Spleen (tissue), 11 donors: ENCODE measurements at regions not wholly inside any gene's neighbourhood (a gene's known extent, or its start where the extent isn't known, plus 50 kb on each side); places are given as distances from the start of the nearest gene placed in this dataset.

Source experiments
- DNase-seq: peaks from one replicate; pipeline ENCODE4 v3.0.0-alpha.2; 2020
- H3K27ac ChIP-seq, 8 donors: fragments of 200-600 bp; sonication (generic) in 7 of 8; 1 replicate in 4 of 8; 2 replicates in 4 of 8; pipeline versions ENCODE4 v1.5.0 to v1.8.0; 2016 to 2021; ENCODE audit warnings: inconsistent platforms in 4 of 8, mild to moderate bottlenecking in 4 of 8, moderate library complexity in 1 of 8
- H3K27me3 ChIP-seq, 7 donors: fragments of 200-600 bp; sonication (generic) in 6 of 7; replicated peaks in 1 of 7; 1 replicate in 4 of 7; 2 replicates in 3 of 7; pipeline versions ENCODE4 v1.5.0 to v1.8.0; 2016 to 2021; ENCODE audit warnings: inconsistent platforms in 3 of 7, mild to moderate bottlenecking in 1 of 7
- H3K36me3 ChIP-seq, 6 donors: fragments of 200-600 bp; sonication (generic) in 5 of 6; 1 replicate in 4 of 6; 2 replicates in 2 of 6; pipeline versions ENCODE4 v1.5.0 to v1.8.0; 2016 to 2021; ENCODE audit warnings: inconsistent platforms in 2 of 6
- H3K4me1 ChIP-seq, 6 donors: fragments of 200-600 bp; sonication (generic) in 5 of 6; 1 replicate in 3 of 6; 2 replicates in 3 of 6; pipeline versions ENCODE4 v1.5.0 to v1.8.0; 2016 to 2021; ENCODE audit warnings: inconsistent platforms in 3 of 6
- H3K4me3 ChIP-seq, 8 donors: fragments of 200-600 bp; sonication (generic) in 7 of 8; 1 replicate in 4 of 8; 2 replicates in 4 of 8; pipeline versions ENCODE4 v1.5.0 to v1.8.0; 2016 to 2021; ENCODE audit warnings: inconsistent platforms in 4 of 8, mild to moderate bottlenecking in 4 of 8, moderate library complexity in 2 of 8
- H3K9me3 ChIP-seq, 8 donors: fragments of 200-600 bp; sonication (generic) in 7 of 8; 1 replicate in 4 of 8; 2 replicates in 4 of 8; pipeline versions ENCODE4 v1.5.0 to v1.8.0; 2016 to 2021; ENCODE audit warnings: inconsistent platforms in 4 of 8
- CTCF ChIP-seq, 11 experiments: fragments of 200-600 bp in 7 of 11; fragments of 450-650 bp in 4 of 11; sonication (generic) in 4 of 11; IDR thresholded peaks in 8 of 11; conservative IDR thresholded peaks in 3 of 11; 1 replicate in 7 of 11; 2 replicates in 4 of 11; pipeline versions ENCODE4 v1.4.0 to v1.8.0; 2016 to 2021; ENCODE audit warnings: antibody characterized with exemption in 11 of 11, inconsistent platforms in 4 of 11, mild to moderate bottlenecking in 1 of 11
- POLR2A ChIP-seq, 3 donors: fragments of 450-650 bp; IDR thresholded peaks; one replicate each; pipeline ENCODE4 v1.5.1; 2017; ENCODE audit warnings: antibody characterized with exemption in 3 of 3, mild to moderate bottlenecking in 1 of 3
- POLR2AphosphoS5 ChIP-seq, 3 donors: sonication (generic); formaldehyde crosslinking; IDR thresholded peaks; one replicate each; pipeline ENCODE4 v1.5.1; 2017; ENCODE audit warnings: antibody characterized with exemption in 3 of 3
- WGBS, 5 donors: extraction: QIAGEN DNeasy Blood & Tissue Kit in 3 of 5; methylation state at CpG; one replicate each; pipeline versions ENCODE4 v1.1.5 to v1.1.7; 2013 to 2018; 5-methylcytosine and 5-hydroxymethylcytosine counted together
- intact Hi-C: fragments of 100-400 bp; cut with DNase I; formaldehyde crosslinking; loops from one replicate; pipeline ENCODE4 v1.15.0; 2023; ENCODE audit warnings: low total_unique reads
- donor health status: healthy with polysubstance abuse.
- donor health status: DM: no; HTN: no; CAD: no; lungs with moderate emphysema.
- donor health status: DM: no; HTN: no; CAD: no.
- donor health status: Bipolar disorder and iron deficiency.
- donor health status: healthy.
- donor health status: DM: no; HTN: no; CAD: no.
- donor health status: DM: yes; HTN: yes; CAD: no.

- intact Hi-C loops, result no loop called here
- Histone ChIP-seq H3K27me3 (no peaks in the 10 kb centered on the region), H3K36me3 (no peaks in the 10 kb centered on the region), H3K4me1 (no peaks in the 10 kb centered on the region), H3K9me3 (peaks cover 0 to 4% (median 0%) of the 10 kb centered on the region in 8 donors), H3K4me3 (no peak overlapping the region), H3K27ac (no peak overlapping the region)
- no peak for TF ChIP-seq CTCF (IDR thresholded peaks at IDR 0.05 in 8 of 11, conservative IDR thresholded peaks at IDR 0.05 in 3 of 11)
- TF ChIP-seq POLR2A (IDR thresholded peaks at IDR 0.05), result no peak
- no peak for TF ChIP-seq POLR2AphosphoS5 (IDR thresholded peaks at IDR 0.05)
- 62 to 85% (median 75%) methylated on average over 2 of the region's 2 CpGs for WGBS, 5 donors
- DNase-seq, result no peak
These were observed 451.0 kb downstream of the MEIS1 start for GRCh38 chr2:66885775-66886383.

- no peak overlapping the region for H3K27ac ChIP-seq
- H3K36me3 ChIP-seq, result no peaks in the 10 kb centered on the region
- no peaks in the 10 kb centered on the region for H3K27me3 ChIP-seq
- H3K4me1 ChIP-seq, result no peaks in the 10 kb centered on the region
- H3K9me3 ChIP-seq, result peaks cover 0 to 4% (median 0%) of the 10 kb centered on the region in 8 donors
- intact Hi-C loops, result no loop called here
- WGBS, 5 donors, result 81 to 98% (median 89%) methylated on average over 1 of the region's 1 CpG
- TF ChIP-seq POLR2A (IDR thresholded peaks at IDR 0.05) (no peak), CTCF (IDR thresholded peaks at IDR 0.05 in 8 of 11, conservative IDR thresholded peaks at IDR 0.05 in 3 of 11) (no peak), POLR2AphosphoS5 (IDR thresholded peaks at IDR 0.05) (no peak)
- no peak for DNase-seq
- no peak overlapping the region for H3K4me3 ChIP-seq
These were observed 453.3 kb downstream of the MEIS1 start for GRCh38 chr2:66888246-66888645.

- no peaks in the 10 kb centered on the region for H3K4me1 ChIP-seq
- no peaks in the 10 kb centered on the region for H3K27me3 ChIP-seq
- no peak for DNase-seq
- H3K9me3 ChIP-seq, result peaks cover 0 to 2% (median 0%) of the 10 kb centered on the region in 8 donors
- no peak overlapping the region for H3K4me3 ChIP-seq
- intact Hi-C loops, result no loop called here
- H3K27ac ChIP-seq, result no peak overlapping the region
- WGBS, 5 donors, result 77 to 89% (median 85%) methylated on average over 6 of the region's 6 CpGs
- TF ChIP-seq CTCF (IDR thresholded peaks at IDR 0.05 in 8 of 11, conservative IDR thresholded peaks at IDR 0.05 in 3 of 11) (no peak), POLR2A (IDR thresholded peaks at IDR 0.05) (no peak), POLR2AphosphoS5 (IDR thresholded peaks at IDR 0.05) (no peak)
- H3K36me3 ChIP-seq, result no peaks in the 10 kb centered on the region
These were observed 454.1 kb downstream of the MEIS1 start for GRCh38 chr2:66888791-66889631.

- no peaks in the 10 kb centered on the region for H3K4me1 ChIP-seq
- no peaks in the 10 kb centered on the region for H3K36me3 ChIP-seq
- DNase-seq, result no peak
- intact Hi-C loops, result no loop called here
- TF ChIP-seq CTCF (IDR thresholded peaks at IDR 0.05 in 8 of 11, conservative IDR thresholded peaks at IDR 0.05 in 3 of 11) (no peak), POLR2A (IDR thresholded peaks at IDR 0.05) (no peak), POLR2AphosphoS5 (IDR thresholded peaks at IDR 0.05) (no peak)
- no peak overlapping the region for H3K27ac ChIP-seq
- H3K27me3 ChIP-seq, result no peaks in the 10 kb centered on the region
- no peaks in the 10 kb centered on the region for H3K9me3 ChIP-seq
- H3K4me3 ChIP-seq, result no peak overlapping the region
- WGBS, 5 donors, result 76 to 91% (median 88%) methylated on average over 2 of the region's 2 CpGs
These were observed 454.6 kb downstream of the MEIS1 start for GRCh38 chr2:66889632-66889882.
